GM12873 (cell line): ENCODE measurements at regions not wholly inside any gene's neighbourhood (a gene's known extent, or its start where the extent isn't known, plus 50 kb on each side); places are given as distances from the start of the nearest gene placed in this dataset.

Experiments used
- CTCF ChIP-seq: IDR thresholded peaks from 2 replicates; pipeline ENCODE4 v1.5.1; 2012; ENCODE audit warnings: low read depth, mild to moderate bottlenecking, moderate library complexity, low read length, control low read depth; ENCODE audit not compliant: insufficient read depth; ENCODE audit errors: missing control alignments

- no peak for TF ChIP-seq CTCF
Observed at GRCh38 chrX:117680286-117680685, 436.3 kb downstream of the KLHL13 start.

- no peak for TF ChIP-seq CTCF
Observed at GRCh38 chrX:117653396-117653795, 463.2 kb downstream of the KLHL13 start.

GRCh38 chrX:117645639-117646038, 471.0 kb downstream of the KLHL13 start:
- TF ChIP-seq CTCF = no peak

GRCh38 chrX:117641913-117642656, 474.5 kb downstream of the KLHL13 start:
- TF ChIP-seq CTCF = no peak

- TF ChIP-seq CTCF = no peak
Observed at GRCh38 chrX:117636826-117637225, 479.8 kb downstream of the KLHL13 start.

- TF ChIP-seq CTCF = no peak
Observed at GRCh38 chrX:117633277-117633676, 483.3 kb downstream of the KLHL13 start.

GRCh38 chrX:117628381-117628780, 488.2 kb downstream of the KLHL13 start:
- no peak for TF ChIP-seq CTCF
